ENCODE measurements at regions not wholly inside any gene's neighbourhood (a gene's known extent, or its start where the extent isn't known, plus 50 kb on each side); places are given as distances from the start of the nearest gene placed in this dataset.

DNA sequence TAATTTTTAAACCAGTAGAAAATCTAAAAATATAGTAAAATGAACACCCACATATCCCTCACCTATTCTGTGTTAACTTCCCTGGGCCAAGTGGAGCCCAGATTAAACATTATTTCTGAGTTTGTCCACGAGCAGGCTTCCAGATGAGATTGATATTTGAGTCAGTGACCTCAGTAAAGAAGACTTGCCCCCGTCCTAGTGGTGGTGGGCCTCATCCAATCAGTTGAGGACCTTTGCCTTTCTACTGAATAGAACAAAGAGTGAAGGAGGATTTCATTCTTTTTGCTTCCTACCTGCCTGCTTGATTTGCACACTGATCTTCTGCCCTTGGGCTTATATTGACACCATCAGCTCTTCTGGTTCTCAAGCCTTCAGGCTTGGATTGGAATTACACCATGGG is 174.7 kb upstream of the PLEKHG7 start:
- Mint-ChIP-seq H3K9me3 (ENCODE audit: unreplicated experiment) (no peaks in the 10 kb centered on the region), H3K36me3 (ENCODE audit: low read depth, unreplicated experiment) (no peaks in the 10 kb centered on the region), H3K4me3 (ENCODE audit: unreplicated experiment) (no peak overlapping the region)

DNA sequence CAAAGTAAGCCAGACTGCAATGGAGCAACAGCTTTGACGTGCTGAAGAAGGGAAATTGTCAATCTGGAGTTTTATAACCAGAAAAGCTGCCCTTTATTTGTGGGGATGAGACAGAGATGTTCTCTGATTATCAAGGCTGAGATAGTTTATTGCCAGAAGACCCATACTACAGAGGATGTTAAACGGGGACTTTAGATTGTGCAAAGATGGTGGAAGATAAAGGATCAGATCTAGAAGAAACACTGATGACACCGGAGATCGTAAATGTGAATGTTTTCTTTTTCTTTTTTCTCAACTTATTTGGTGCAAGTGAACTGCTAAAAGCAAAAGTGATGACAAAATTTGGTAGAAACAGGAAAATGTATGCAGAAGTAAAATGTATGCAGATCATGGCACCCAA is 178.3 kb upstream of the PLEKHG7 start:
- DNase-seq (ENCODE audit: low spot score): no peak
- Mint-ChIP-seq H3K4me3 (ENCODE audit: unreplicated experiment) (no peak overlapping the region), H3K27ac (ENCODE audit: unreplicated experiment) (no peak overlapping the region), H3K9me3 (ENCODE audit: unreplicated experiment) (no peaks in the 10 kb centered on the region), H3K27me3 (ENCODE audit: unreplicated experiment) (no peaks in the 10 kb centered on the region), H3K36me3 (ENCODE audit: low read depth, unreplicated experiment) (no peaks in the 10 kb centered on the region), H3K4me1 (ENCODE audit: unreplicated experiment) (no peaks in the 10 kb centered on the region)
- TF ChIP-seq, protein P1, sequence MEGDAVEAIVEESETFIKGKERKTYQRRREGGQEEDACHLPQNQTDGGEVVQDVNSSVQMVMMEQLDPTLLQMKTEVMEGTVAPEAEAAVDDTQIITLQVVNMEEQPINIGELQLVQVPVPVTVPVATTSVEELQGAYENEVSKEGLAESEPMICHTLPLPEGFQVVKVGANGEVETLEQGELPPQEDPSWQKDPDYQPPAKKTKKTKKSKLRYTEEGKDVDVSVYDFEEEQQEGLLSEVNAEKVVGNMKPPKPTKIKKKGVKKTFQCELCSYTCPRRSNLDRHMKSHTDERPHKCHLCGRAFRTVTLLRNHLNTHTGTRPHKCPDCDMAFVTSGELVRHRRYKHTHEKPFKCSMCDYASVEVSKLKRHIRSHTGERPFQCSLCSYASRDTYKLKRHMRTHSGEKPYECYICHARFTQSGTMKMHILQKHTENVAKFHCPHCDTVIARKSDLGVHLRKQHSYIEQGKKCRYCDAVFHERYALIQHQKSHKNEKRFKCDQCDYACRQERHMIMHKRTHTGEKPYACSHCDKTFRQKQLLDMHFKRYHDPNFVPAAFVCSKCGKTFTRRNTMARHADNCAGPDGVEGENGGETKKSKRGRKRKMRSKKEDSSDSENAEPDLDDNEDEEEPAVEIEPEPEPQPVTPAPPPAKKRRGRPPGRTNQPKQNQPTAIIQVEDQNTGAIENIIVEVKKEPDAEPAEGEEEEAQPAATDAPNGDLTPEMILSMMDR (IDR thresholded peaks at IDR 0.05; ENCODE audit: unreplicated experiment): no peak

More for the DNA sequence above, 174.7 kb upstream of the PLEKHG7 start:
- TF ChIP-seq, protein P1 (IDR thresholded peaks at IDR 0.05; ENCODE audit: unreplicated experiment): peak; percentile 10
- DNase-seq (ENCODE audit: low spot score): no peak
- Mint-ChIP-seq H3K27me3 (ENCODE audit: unreplicated experiment) (peaks cover 1% of the 10 kb centered on the region), H3K27ac (ENCODE audit: unreplicated experiment) (no peak overlapping the region), H3K4me1 (ENCODE audit: unreplicated experiment) (peaks cover 4% of the 10 kb centered on the region)

DNA sequence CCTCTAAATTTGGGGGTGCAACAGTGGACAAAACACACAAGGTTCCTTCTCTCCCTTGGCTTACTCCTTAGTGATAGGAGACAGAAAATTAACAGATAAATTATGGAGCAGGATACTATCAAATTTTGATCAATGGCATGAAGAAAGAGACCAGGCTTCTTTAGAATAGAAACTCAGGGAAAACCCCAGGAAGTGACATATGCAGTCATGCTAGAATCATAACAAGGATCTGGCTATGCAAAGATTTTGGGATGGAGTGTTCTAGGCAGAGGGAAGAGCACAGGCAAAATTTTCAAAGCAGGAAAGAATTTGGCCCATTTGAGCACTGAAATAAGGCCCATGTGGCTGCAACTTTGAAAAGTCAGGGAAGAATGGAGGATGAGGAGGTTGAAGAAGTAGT is 182.3 kb upstream of the PLEKHG7 start:
- H3K27ac Mint-ChIP-seq (ENCODE audit: unreplicated experiment): no peak overlapping the region
- DNase-seq (ENCODE audit: low spot score): no peak
- no peak overlapping the region for H3K4me3 Mint-ChIP-seq (ENCODE audit: unreplicated experiment)
- no peaks in the 10 kb centered on the region for H3K36me3 Mint-ChIP-seq (ENCODE audit: low read depth, unreplicated experiment)
- H3K4me1 Mint-ChIP-seq (ENCODE audit: unreplicated experiment): peaks cover 2% of the 10 kb centered on the region
- TF ChIP-seq, protein P1 (IDR thresholded peaks at IDR 0.05; ENCODE audit: unreplicated experiment): no peak
- peaks cover 2% of the 10 kb centered on the region for H3K27me3 Mint-ChIP-seq (ENCODE audit: unreplicated experiment)
- H3K9me3 Mint-ChIP-seq (ENCODE audit: unreplicated experiment): no peaks in the 10 kb centered on the region

DNA sequence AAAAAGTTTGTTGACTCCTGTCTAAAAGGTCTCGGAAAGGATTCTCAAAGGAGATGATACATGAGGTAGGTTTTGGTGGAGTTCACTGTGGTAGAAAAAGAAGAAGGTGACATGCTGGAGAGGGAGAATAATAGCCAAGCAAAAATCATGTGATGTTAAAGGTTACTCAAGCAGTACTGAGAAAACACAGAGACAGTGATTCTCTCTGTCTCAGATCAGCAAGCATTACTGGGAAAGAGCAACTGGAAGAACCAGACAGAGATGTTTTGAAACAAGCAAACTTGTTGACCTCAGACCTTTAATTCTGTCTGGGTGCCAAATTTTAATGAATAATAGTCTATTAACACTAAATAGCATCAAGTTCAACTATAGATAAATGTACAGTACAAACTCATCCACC is 183.5 kb upstream of the PLEKHG7 start:
- peaks cover 2% of the 10 kb centered on the region for H3K27me3 Mint-ChIP-seq (ENCODE audit: unreplicated experiment)
- no peak for DNase-seq (ENCODE audit: low spot score)
- peaks cover 2% of the 10 kb centered on the region for H3K4me1 Mint-ChIP-seq (ENCODE audit: unreplicated experiment)
- TF ChIP-seq, protein P1 (IDR thresholded peaks at IDR 0.05; ENCODE audit: unreplicated experiment): no peak
- no peak overlapping the region for H3K27ac Mint-ChIP-seq (ENCODE audit: unreplicated experiment)
- H3K36me3 Mint-ChIP-seq (ENCODE audit: low read depth, unreplicated experiment): no peaks in the 10 kb centered on the region
- H3K9me3 Mint-ChIP-seq (ENCODE audit: unreplicated experiment): no peaks in the 10 kb centered on the region
- no peak overlapping the region for H3K4me3 Mint-ChIP-seq (ENCODE audit: unreplicated experiment)

DNA sequence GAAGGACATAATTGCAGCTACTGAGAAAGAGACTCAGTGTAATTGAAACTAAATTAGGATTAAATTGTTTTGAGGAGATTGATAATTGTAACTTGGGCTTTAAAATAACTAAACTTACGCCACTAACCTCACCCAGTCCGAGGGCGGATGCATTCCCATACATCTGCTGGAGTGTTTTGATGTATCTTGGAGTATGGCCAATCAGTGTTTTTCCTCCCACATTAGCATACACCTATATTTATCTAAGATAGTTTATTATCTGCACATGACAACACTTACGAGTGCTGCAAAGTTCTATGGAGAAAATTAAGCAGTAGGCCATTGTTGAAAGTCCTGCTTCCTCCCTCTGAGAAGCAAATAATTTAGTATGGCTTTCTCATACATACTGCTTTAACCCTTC is 184.7 kb upstream of the PLEKHG7 start:
- no peak overlapping the region for H3K4me3 Mint-ChIP-seq (ENCODE audit: unreplicated experiment)
- peaks cover 2% of the 10 kb centered on the region for H3K4me1 Mint-ChIP-seq (ENCODE audit: unreplicated experiment)
- TF ChIP-seq, protein P1 (IDR thresholded peaks at IDR 0.05; ENCODE audit: unreplicated experiment): no peak
- H3K27me3 Mint-ChIP-seq (ENCODE audit: unreplicated experiment): peaks cover 2% of the 10 kb centered on the region
- no peaks in the 10 kb centered on the region for H3K9me3 Mint-ChIP-seq (ENCODE audit: unreplicated experiment)
- H3K27ac Mint-ChIP-seq (ENCODE audit: unreplicated experiment): no peak overlapping the region
- H3K36me3 Mint-ChIP-seq (ENCODE audit: low read depth, unreplicated experiment): no peaks in the 10 kb centered on the region
- DNase-seq (ENCODE audit: low spot score): no peak
